HG02884 (cell line): ENCODE measurements at regions not wholly inside any gene's neighbourhood (a gene's known extent, or its start where the extent isn't known, plus 50 kb on each side); places are given as distances from the start of the nearest gene placed in this dataset.
"Not testable (repeated sequence)": the region's sequence is repeated elsewhere in the genome, so short reads cannot be mapped to it uniquely, and the experiment has no call there.

ENCODE experiments used
- ATAC-seq: cut with Tn5 transposase; IDR thresholded peaks from one replicate; pipeline ENCODE4 v1.9.1; 2021; ENCODE audit warnings: mild to moderate bottlenecking, moderate library complexity; ENCODE audit not compliant: unreplicated experiment

DNA sequence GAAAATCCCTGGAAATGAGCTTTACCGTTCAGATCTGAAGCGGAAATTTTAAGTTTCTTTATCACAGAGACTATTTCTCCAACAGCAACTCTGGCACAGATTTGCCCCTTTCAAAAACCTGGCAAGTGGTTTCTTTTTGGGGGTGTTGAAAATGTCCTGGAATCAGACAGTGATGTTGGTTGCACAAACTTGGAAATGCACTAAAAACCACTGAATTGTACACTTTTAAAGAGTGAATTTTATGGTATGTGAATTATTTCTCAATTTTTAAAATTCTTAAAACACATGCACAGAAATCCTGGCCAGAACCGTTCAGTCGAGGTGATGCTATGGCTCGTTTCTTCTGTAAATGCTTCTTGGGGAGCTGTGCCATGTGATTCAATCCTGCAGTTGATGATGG, 121.2 kb upstream of the RBPJ start:
- ATAC-seq: no peak

DNA sequence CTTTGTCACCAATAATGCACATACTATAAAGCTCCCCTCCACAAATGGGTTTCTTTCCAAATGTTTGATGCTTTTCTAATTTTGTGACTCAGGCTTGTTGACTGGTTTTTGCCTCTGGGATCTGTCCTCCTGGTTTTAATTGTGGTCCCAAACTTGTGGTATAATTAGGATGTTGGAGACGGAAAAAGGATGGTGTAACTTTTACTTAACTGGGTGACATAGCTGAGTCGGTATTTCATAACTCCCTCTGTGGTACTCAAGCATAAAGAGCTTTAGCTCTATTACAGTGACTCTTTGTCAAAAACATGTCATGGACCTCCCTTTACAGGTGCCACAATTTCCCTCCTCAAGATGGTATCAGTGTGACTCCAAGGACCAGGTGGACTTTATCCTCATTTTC, 119.7 kb upstream of the RBPJ start:
- no peak for ATAC-seq

DNA sequence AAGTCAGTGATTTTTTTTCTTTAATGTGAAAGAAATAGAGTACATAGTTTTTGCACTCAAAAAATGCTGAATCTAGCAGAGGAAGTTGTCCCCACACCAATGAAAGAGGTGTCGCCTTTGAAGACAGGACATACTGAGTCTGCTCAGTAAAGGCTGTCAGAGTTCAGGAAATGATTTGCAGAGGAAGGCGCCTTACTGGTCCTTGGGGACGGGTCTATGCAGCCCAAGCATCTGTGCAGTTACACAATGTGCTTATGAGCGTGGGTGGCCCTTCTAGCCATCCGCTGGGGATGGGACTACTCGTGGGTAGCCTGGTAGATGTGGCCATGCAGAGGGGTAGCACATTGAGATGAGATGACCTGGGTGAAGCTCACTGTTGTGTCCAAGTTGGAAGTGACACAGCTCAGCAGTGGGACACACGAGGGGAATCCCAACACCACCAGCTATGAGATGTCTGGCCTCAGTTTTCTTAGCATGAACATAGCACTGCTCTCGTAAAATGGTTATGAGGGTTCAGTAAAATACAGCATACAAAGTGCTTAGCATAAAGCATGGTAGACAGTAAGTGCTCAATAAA, 116.5 kb upstream of the RBPJ start:
- ATAC-seq: no peak

GRCh38 chr4:26204911-26205370, 115.9 kb upstream of the RBPJ start:
- ATAC-seq: no peak

- no peak for ATAC-seq
Observed at GRCh38 chr4:26206339-26206738, 114.5 kb upstream of the RBPJ start.

GRCh38 chr4:26206999-26207398, 113.8 kb upstream of the RBPJ start:
- ATAC-seq: no peak

GRCh38 chr4:26207631-26208030, 113.2 kb upstream of the RBPJ start:
- no peak for ATAC-seq

GRCh38 chr4:26208237-26208994, 112.4 kb upstream of the RBPJ start:
- no peak for ATAC-seq

DNA sequence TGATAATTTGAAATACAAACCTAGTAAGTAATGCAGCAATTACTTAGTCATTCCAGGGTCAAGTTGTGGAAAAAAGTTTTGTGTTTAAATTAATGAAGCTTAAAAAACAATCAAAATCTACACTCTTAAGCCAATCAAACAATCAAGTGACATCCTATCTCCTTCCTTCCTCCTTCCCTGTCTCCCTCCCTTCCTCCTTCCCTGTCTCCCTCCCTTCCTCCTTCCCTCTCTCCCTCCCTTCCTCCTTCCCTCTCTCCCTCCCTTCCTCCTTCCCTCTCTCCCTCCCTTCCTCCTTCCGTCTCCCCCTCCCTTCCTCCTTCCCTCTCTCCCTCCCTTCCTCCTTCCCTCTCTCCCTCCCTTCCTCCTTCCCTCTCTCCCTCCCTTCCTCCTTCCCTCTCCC, 111.4 kb upstream of the RBPJ start:
- ATAC-seq: not testable (repeated sequence)

DNA sequence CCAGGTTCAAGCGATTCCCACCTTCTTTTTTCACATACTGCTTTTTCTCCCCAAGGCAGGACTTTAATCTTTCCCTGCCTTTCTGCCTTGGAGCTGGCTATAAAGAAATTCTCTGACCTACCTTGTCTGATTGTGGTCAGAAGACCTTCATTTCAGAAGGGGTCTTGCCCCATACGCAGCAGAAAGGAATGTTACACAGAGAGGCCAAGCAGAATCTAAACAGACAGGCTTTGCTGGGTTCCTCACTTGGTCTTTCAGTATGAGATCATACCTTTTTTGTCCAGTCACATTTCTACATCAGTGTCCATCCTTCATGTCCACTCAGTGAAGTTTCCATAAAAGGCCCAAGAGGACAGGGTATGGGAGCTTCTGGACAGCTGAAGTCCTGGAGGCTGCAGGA, 108.3 kb upstream of the RBPJ start:
- ATAC-seq: no peak

DNA sequence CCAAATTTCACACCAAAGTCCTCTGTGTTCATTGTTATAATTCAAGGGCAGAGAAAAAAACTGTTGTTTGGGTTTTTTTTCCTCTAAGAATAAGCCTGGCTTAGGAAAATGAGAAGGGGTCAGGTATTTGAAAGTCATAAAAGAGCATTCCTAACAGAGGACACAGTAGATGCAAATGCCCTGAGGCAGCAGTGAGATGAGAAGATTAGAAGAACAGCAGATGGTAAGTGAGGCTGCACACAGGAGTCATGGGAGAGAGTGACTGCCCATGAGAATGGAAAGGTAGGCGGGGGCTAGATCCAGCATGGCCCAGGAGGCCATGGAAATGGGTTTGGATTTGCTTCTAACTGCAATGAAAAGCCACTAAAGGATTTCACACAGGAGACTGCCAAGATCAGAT, 107.5 kb upstream of the RBPJ start:
- ATAC-seq: no peak

DNA sequence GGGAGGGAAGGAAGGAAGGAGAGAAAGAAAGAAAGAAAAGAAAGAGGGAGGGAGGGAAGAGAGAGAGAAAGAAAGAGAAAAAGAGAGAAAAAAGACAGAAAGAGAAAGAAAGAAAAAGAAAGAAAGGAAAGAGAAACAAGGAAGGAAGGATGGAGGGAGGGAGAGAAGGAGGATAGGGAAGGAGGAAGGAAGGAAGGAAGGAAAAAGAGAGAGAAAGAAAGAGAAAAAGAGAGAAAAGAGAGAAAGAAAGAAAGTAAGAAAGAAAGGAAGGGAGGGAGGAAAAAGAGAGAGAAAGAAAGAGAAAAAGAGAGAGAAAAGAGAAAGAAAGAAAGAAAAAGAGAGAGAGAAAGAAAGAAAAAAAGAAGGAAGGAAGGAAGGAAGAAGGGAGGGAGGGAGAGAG, 105.8 kb upstream of the RBPJ start:
- no peak for ATAC-seq

DNA sequence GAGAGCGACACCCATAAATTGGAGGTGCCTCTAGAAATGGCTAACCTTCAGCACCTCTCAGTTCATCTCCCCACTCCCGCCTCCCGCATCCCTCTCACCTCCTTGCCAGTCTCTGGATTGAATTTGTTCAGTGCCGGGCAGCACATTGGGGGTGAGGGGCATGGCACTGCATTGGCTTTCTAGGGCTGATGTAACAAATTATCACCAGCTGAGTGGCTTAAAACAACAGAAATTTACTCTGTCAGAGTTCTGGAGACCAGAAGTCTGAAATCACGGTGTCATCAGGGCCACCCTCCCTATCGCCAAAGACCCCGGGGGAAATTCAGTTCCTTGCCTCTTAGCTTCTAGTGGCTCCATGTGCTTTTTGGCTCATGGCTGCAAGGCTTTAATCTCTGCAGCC, 105.1 kb upstream of the RBPJ start:
- ATAC-seq: no peak

GRCh38 chr4:26217481-26217880, 103.3 kb upstream of the RBPJ start:
- ATAC-seq: no peak

GRCh38 chr4:26217961-26218676, 102.7 kb upstream of the RBPJ start:
- ATAC-seq: peak; percentile 82

DNA sequence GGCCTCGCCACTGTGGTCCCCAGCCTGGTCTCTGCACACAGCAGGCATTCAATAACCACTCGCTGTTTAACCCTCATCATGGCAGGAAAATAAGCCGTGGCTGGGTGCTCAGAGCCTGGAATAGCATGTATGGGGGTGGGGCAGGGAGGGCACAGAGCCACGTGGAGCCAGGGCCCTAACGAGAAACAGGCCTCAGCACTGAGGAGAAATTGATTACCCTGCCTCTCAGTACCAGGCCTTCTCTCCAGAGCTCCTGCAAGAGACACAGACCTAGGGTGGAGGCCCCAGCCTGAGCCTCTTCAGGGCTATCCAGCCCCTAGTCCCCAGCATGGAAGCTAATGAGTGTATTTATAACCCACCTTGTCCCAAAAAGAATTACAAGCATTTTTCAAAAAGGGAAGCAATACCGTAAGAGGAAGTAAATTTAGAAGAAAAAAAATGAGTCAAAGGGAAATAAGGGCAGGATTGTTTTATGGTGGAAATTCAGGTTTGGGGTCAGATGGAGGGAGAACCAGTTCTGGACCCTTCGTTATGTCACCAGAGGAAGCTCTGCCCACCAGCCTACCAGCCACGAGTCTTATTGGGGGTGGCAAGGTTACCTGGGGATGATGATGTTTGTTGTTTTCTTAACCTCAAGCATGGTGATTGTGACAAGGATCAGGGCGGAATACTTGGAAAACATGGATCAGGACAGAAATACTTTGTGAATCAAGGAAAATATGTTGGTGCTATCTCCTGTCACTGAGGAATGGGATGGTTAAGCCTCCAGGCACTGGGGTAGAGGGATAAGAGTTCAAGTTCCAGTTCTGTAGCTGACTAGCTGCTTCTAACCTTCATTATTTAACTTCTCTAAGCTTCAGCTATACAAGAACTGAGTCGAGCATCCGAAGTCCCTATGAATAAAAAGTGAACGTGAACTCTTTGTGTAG, 101.9 kb upstream of the RBPJ start:
- peak; percentile 22 for ATAC-seq

DNA sequence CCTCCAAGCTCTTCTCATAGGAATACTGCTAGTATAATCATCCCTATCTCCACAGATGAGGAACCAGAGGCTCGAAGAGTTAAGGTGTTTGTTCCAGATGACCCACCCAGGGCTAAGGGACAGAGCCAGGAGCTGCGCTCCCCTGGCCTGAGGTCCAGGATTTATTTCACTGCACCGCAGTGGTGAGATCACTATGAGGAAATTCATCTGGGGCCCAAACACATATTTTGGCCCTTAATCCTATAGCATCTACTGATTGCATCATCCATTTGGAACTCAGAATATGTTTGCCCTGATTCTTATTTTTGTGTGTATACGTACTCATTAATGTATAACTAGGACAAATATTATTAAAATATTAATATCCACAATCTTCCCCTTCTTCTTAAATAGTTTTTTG, 100.1 kb upstream of the RBPJ start:
- ATAC-seq: no peak

GRCh38 chr4:26223155-26223554, 97.7 kb upstream of the RBPJ start:
- no peak for ATAC-seq

DNA sequence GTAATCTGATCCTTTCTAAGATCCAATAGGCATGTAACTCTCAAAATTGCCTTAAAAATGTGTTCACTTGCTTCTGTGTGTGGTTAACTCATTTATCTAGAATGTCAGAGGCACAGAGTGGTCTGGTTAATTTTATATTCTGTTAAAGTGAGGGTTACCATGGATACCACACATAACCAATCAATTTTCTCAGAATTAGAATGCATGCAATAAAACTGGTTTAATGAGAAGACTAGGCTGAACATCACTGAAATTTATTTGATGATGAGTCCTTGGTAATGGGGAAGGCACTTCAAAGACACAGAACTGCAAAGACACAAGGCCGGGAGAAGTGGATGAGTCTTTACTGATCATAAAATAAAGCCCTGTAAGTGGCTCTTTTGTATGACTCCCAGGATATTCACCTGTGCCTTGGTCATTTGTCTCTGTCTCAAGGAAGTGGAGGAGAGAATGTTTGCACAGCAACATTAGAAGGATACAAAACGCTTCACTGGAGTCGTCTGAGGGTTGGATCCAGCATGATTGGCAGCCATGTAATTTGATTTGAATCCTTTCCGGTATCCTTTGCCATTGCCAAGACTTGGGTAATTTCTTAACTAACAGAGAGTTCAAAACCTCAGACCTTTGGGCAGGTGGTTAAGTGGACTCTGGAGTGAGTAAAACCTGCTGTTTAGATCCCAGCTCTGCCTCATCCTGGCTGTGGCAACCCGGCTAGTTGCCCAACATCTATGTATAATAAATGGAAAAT, 94.0 kb upstream of the RBPJ start:
- ATAC-seq: no peak

- no peak for ATAC-seq
Observed at GRCh38 chr4:26227601-26228229, 93.1 kb upstream of the RBPJ start.
